ENCODE measurements at regions not wholly inside any gene's neighbourhood (a gene's known extent, or its start where the extent isn't known, plus 50 kb on each side); places are given as distances from the start of the nearest gene placed in this dataset.

GRCh38 chr1:5341471-5341870 lies 650.8 kb downstream of the NPHP4 start:
- TF ChIP-seq, protein P1, sequence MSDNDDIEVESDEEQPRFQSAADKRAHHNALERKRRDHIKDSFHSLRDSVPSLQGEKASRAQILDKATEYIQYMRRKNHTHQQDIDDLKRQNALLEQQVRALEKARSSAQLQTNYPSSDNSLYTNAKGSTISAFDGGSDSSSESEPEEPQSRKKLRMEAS (CRISPR knock-in tag; IDR thresholded peaks at IDR 0.05), result no peak
- TF ChIP-seq, protein P2, sequence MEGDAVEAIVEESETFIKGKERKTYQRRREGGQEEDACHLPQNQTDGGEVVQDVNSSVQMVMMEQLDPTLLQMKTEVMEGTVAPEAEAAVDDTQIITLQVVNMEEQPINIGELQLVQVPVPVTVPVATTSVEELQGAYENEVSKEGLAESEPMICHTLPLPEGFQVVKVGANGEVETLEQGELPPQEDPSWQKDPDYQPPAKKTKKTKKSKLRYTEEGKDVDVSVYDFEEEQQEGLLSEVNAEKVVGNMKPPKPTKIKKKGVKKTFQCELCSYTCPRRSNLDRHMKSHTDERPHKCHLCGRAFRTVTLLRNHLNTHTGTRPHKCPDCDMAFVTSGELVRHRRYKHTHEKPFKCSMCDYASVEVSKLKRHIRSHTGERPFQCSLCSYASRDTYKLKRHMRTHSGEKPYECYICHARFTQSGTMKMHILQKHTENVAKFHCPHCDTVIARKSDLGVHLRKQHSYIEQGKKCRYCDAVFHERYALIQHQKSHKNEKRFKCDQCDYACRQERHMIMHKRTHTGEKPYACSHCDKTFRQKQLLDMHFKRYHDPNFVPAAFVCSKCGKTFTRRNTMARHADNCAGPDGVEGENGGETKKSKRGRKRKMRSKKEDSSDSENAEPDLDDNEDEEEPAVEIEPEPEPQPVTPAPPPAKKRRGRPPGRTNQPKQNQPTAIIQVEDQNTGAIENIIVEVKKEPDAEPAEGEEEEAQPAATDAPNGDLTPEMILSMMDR (IDR thresholded peaks at IDR 0.05), result no peak
- no peak for TF ChIP-seq NFATC4 (CRISPR knock-in tag; IDR thresholded peaks at IDR 0.05)

Measured in WTC11 (cell line).